HG02852 (cell line): ENCODE measurements at regions not wholly inside any gene's neighbourhood (a gene's known extent, or its start where the extent isn't known, plus 50 kb on each side); places are given as distances from the start of the nearest gene placed in this dataset.

Source experiments
- ATAC-seq: cut with Tn5 transposase; IDR thresholded peaks from one replicate; pipeline ENCODE4 v1.9.1; 2021; ENCODE audit warnings: mild to moderate bottlenecking, moderate library complexity; ENCODE audit not compliant: unreplicated experiment

- ATAC-seq, result no peak
These were observed 113.7 kb upstream of the KLHL29 start for GRCh38 chr2:23271230-23271629.

- no peak for ATAC-seq
These were observed 111.2 kb upstream of the KLHL29 start for GRCh38 chr2:23273786-23274185.

GRCh38 chr2:23280401-23280800 lies 104.6 kb upstream of the KLHL29 start:
- no peak for ATAC-seq

- ATAC-seq, result no peak
These were observed 101.3 kb upstream of the KLHL29 start for GRCh38 chr2:23283653-23284052.

- no peak for ATAC-seq
These were observed 99.7 kb upstream of the KLHL29 start for GRCh38 chr2:23285091-23285800.

GRCh38 chr2:23286031-23286757 lies 98.8 kb upstream of the KLHL29 start:
- no peak for ATAC-seq

GRCh38 chr2:23286758-23287704 lies 97.9 kb upstream of the KLHL29 start:
- ATAC-seq, result no peak

GRCh38 chr2:23289671-23290070 lies 95.3 kb upstream of the KLHL29 start:
- ATAC-seq, result no peak

- no peak for ATAC-seq
These were observed 93.7 kb upstream of the KLHL29 start for GRCh38 chr2:23291239-23291638.

GRCh38 chr2:23292024-23292423 lies 93.0 kb upstream of the KLHL29 start:
- ATAC-seq, result no peak

- no peak for ATAC-seq
These were observed 91.9 kb upstream of the KLHL29 start for GRCh38 chr2:23293063-23293462.

GRCh38 chr2:23293731-23294130 lies 91.2 kb upstream of the KLHL29 start:
- ATAC-seq, result no peak

- ATAC-seq, result no peak
These were observed 90.7 kb upstream of the KLHL29 start for GRCh38 chr2:23294238-23294637.

GRCh38 chr2:23296691-23297090 lies 88.3 kb upstream of the KLHL29 start:
- no peak for ATAC-seq

GRCh38 chr2:23297112-23297511 lies 87.9 kb upstream of the KLHL29 start:
- ATAC-seq, result no peak

- no peak for ATAC-seq
These were observed 86.4 kb upstream of the KLHL29 start for GRCh38 chr2:23298551-23298950.

- no peak for ATAC-seq
These were observed 85.3 kb upstream of the KLHL29 start for GRCh38 chr2:23299476-23300195.

GRCh38 chr2:23301136-23301535 lies 83.8 kb upstream of the KLHL29 start:
- ATAC-seq, result no peak

- ATAC-seq, result no peak
These were observed 82.4 kb upstream of the KLHL29 start for GRCh38 chr2:23302591-23302990.

GRCh38 chr2:23306401-23306800 lies 78.6 kb upstream of the KLHL29 start:
- ATAC-seq, result no peak

GRCh38 chr2:23311186-23311585 lies 73.8 kb upstream of the KLHL29 start:
- ATAC-seq, result no peak
